ENCODE measurements at regions not wholly inside any gene's neighbourhood (a gene's known extent, or its start where the extent isn't known, plus 50 kb on each side); places are given as distances from the start of the nearest gene placed in this dataset.

- TF ChIP-seq POLR2A (IDR thresholded peaks at IDR 0.05; ENCODE audit: low read depth, low read length), result no peak
- TF ChIP-seq POLR2AphosphoS5 (IDR thresholded peaks at IDR 0.05; ENCODE audit: low read depth, low read length), result no peak
- no peak for TF ChIP-seq TAF1 (IDR thresholded peaks at IDR 0.05; ENCODE audit: low read depth, low read length)
Observed at GRCh38 chr1:29883986-29884385, 647.7 kb downstream of the PTPRU start.
